HG03520 (cell line): ENCODE measurements at regions not wholly inside any gene's neighbourhood (a gene's known extent, or its start where the extent isn't known, plus 50 kb on each side); places are given as distances from the start of the nearest gene placed in this dataset.
A peak's percentile ranks its signal among the peaks of the same experiment; 100 is the strongest.
"Not testable (repeated sequence)": the region's sequence is repeated elsewhere in the genome, so short reads cannot be mapped to it uniquely, and the experiment has no call there.

Experiments used
- ATAC-seq: cut with Tn5 transposase; IDR thresholded peaks from one replicate; pipeline ENCODE4 v1.9.1; 2021; ENCODE audit warnings: mild to moderate bottlenecking, moderate library complexity; ENCODE audit not compliant: unreplicated experiment

- ATAC-seq = no peak
These were observed 344.9 kb downstream of the ADGRL2 start for GRCh38 chr1:82145656-82146055.

DNA sequence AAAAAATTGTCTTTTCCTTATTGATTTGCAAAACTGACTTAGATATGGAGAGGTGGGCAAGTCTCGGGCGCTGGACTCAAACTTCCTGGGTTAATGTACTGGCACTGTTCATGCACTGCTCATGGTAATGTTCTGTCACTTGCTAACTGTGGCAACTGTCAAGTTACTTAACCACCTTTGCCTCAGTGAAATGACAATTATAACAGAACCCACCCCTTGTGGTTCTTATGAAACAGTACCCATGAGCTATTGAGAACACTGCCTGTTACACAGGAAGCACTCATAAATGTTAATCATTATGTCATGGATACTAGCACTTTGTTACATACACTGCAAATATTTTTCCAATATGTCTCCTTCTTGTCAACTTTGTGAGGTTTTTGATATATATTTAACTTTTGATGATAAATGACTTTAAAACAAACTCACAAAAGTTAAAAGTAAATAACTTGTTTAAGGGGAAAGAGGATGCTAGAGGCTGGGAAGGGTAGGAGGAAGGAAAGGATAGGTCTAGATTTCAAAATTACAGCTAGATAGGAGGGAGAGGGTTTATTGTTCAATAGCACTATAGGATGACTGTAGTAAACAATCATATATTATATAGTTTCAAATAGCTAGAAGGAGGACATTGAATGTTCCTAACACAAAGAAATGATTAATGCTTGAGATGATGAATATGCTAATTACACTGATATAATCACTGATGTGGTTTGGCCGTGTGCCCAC, 342.5 kb downstream of the ADGRL2 start:
- ATAC-seq = no peak

DNA sequence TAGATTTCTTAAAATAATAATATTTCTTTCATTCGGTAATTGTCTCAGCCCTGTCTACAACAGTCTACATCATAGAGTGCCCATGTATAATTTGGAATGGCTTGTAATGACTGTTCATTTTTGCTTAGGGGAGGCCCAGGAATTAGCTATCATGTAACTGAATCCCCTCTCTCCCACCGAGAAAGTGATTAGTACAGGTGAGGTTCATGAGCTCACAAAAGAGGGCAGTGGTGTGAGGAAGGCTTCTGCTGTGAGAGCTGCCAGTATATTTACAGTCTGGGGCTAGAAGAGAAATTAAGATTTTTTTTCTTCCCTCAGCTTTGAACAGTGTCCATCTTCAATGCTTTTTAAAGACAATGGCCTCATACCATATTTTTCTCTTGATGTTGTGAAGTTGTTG, 340.7 kb downstream of the ADGRL2 start:
- no peak for ATAC-seq

DNA sequence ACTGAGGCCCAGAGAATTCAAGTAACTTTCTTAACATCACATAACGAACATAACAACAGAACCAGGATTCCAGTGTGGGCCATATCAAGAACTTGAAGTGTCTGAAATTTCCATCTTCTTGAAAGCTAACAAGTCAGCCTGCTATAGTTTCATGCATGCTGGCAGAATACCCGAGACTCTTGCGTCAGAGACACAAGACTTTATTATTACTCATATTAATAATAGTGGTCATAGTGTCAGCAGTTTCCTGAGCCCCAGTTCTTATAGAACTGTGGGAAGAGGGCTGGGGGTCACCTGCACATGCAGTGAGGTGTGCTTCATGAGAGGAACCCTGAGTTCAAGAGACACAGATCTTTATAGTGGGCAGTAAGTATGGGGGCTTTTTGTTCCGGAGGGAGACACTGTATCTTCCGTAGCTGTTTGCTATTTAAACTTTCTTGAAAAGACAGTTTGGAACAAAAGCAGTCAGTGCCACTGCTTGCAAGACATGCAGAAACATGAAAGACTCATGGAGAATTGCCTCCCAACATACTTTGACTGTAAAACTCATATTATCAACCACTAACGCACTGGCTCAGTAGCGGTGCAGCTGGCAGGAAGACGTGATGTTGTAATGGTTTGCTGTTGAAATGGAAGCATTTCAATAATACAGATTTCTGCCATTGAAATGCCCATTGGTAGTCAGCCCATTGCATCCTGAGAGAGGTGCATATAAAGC, 339.2 kb downstream of the ADGRL2 start:
- no peak for ATAC-seq

DNA sequence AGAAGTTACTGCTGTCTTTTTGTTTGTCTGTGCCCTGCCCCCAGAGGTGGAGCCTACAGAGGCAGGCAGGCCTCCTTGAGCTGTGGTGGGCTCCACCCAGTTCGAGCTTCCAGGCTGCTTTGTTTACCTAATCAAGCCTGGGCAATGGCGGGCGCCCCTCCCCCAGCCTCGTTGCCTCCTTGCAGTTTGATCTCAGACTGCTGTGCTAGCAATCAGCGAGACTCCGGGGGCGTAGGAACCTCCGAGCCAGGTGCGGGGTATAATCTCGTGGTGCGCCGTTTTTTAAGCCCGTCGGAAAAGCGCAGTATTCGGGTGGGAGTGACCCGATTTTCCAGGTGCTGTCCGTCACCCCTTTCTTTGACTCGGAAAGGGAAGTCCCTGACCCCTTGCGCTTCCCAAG, 335.6 kb downstream of the ADGRL2 start:
- not testable (repeated sequence) for ATAC-seq

DNA sequence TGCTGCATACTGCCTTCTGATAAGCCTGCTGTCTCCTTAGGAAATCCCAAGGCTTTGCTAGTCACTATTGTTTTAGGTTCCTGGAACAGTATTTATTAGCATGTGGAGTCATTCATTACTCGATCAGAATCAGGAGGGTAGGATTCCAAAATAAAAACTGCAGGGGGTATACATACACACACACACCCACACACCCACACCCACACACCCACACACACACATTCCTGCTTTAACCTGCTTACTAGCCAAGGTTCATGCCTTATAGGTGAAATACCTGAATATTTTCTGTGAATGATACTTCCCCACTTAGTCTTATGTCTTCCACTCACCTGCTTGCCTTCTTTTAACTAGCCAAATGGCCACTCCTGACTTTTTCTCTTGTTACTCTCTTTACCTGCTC, 325.1 kb downstream of the ADGRL2 start:
- ATAC-seq = no peak

- no peak for ATAC-seq
These were observed 324.4 kb downstream of the ADGRL2 start for GRCh38 chr1:82125119-82125518.

DNA sequence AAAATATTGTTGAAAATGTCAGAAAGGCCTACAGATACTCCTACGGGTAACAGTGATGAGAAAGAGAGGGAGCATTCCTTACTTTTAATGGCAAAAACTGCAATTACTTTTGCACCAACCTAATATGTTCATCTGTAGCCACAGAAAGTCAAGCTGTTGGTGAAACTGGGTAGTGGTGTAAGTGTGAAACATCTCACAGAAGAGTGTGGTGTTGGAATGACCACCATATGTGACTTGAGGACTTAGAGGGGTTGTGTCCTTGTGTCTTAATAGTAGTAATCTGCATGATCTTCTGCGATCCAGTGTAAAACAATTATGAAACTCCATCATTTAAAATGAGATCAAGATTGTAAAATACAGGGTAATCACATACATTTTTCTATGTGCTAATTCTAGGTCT, 320.7 kb downstream of the ADGRL2 start:
- ATAC-seq = no peak

DNA sequence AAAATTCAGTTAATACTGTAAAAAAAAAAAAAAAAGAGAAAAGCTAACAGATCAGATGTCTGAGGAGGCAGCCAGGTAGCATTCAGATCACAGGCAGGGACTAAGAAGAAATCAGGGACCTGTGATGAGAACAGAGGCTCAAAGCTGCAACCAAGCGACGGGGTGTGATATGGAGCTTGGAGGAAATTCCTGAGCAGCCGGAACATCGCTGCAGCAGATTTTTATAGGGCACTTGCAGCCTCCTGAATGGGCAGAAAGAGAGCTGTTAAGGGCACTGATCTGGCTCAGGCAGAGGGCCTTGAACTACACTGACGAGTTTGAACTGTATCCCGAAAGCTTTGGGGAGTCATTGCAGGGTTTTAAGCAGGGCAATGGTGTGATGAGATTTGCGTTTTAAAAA, 315.4 kb downstream of the ADGRL2 start:
- ATAC-seq = no peak

DNA sequence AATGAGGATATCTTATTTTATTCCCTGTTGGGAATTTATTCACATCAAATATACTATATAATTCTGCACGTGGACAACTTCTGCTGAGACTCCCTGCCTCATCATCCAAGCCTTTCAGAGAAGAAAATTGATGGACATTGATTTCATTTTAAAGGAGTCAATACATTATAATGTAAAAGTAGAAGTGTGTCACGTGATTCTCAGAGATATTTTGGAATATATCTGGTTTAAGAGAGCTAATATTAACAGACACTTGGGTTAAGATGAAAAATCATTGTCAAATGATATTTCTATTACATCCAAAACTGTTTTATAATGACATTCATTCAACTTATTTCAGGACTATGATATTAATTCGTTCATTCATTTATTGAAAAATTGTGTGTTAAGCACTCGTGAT, 314.2 kb downstream of the ADGRL2 start:
- ATAC-seq = no peak

- ATAC-seq = no peak
These were observed 309.9 kb downstream of the ADGRL2 start for GRCh38 chr1:82110366-82111254.

DNA sequence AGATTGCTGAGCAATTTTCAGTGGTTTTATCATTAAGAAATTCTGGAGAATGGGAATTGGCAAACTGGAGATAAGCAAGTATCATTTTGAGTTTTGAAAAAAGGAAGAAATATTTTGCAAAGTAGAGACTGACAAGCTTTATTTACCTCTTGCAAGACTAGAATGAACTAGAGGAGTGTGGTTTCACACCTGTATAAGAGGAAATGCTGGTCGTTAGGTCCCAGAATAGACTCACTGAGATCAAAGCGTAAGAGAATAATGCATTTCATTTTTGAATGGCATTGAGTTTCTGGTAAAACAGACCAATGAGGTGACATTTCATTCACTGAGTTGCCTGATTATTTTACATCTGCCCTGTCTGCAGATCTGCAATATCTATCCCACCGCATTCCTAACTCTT, 308.1 kb downstream of the ADGRL2 start:
- peak; percentile 74 for ATAC-seq

- no peak for ATAC-seq
These were observed 305.9 kb downstream of the ADGRL2 start for GRCh38 chr1:82106672-82107071.

- ATAC-seq = no peak
These were observed 298.4 kb downstream of the ADGRL2 start for GRCh38 chr1:82099170-82099569.

- ATAC-seq = no peak
These were observed 293.4 kb downstream of the ADGRL2 start for GRCh38 chr1:82094136-82094535.

- no peak for ATAC-seq
These were observed 291.0 kb downstream of the ADGRL2 start for GRCh38 chr1:82091729-82092128.

GRCh38 chr1:82091265-82091664, 290.5 kb downstream of the ADGRL2 start:
- ATAC-seq = no peak

DNA sequence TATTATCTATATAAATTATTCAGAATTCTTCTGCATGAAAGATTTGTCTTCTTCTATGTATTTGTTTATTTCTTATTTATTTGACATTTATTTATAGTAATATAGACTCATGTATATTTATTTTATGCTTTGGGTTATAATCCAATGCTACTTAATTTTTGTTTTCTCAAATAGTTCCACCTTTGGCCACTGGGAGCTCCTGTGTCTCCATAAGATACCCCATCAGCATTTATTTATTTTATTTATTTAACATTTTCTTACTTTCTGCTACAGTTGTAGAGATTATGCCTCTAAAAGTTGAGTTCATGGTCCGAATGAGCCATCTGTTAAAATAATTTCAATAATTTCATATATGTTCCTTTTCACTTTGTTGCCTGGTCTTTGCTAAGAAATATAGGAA, 289.4 kb downstream of the ADGRL2 start:
- no peak for ATAC-seq

GRCh38 chr1:82086739-82087138, 286.0 kb downstream of the ADGRL2 start:
- no peak for ATAC-seq

DNA sequence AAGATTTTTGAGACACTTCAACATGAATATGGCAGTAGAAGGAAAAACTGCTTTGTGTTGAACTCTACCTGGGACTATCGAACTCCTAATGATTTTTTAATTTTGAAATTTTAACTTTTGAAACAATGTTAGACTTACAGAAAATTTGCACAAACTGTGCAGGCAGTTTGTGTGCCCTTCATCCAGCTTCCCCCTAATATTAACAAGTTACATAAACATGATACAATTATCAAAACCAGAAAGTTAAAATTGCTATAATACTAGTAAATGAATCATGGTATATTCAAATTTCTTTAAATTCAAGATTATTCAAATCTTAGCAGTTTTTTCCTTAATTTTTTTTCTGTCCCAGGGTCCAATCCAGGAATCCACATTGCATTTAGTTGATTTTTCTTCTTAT, 278.9 kb downstream of the ADGRL2 start:
- ATAC-seq = no peak

GRCh38 chr1:82073659-82074058, 272.9 kb downstream of the ADGRL2 start:
- ATAC-seq = no peak

DNA sequence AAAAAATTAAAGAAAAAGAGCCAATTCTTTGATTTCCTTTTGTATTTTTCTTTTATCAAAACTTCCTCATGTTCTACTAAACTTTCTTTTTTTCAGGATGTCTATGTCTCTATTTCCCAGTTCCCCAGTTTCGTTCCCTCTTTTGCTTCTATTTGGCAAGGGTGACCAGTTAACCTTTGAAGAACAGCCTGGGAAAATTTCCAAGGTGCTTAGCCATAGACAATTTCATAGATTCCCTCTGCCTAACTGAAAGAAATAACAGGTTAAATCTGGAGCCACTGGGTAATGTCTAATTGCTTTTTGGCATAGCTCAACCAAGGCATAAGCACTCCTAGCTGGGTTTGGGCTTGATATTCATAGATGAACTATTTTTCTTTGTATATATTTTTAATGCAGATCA, 272.3 kb downstream of the ADGRL2 start:
- ATAC-seq = no peak
